ENCODE measurements at regions not wholly inside any gene's neighbourhood (a gene's known extent, or its start where the extent isn't known, plus 50 kb on each side); places are given as distances from the start of the nearest gene placed in this dataset.

DNA sequence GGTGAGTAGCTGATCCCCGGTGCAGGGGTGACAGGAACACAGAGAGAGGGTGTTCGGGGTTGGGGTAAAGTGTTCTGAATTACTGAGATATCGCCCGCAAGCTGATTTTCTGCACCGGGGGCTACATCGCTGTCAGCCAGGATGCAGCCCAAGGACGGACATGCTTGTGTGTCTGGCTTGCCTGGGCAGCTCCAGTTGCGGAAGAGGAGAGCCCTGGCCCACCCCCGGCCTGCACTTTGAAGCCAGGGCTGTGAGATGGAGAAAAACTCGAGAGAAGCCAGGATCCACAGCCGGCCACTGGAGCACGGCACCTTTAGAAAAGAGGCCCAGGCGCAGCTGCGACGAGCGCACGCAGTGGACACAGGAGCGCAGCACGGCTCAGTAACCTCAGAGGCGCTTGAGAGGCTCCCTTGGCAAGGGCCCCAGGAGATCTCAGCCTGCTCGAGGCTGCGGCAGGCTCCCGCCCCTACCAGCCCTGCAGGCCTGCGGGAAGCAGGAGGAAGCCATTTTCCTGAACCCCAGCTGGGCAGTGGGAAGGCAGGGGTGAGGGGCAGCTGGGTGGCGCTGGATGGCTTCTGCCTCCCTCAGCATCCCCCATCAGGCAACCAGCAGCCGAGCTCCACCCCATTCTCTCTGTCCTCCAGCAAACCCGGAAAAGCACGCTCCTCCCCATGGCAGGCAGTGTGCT, 59.2 kb downstream of the C9orf50 start:
- Histone ChIP-seq H3K9ac (ENCODE audit: low read depth, low read length) (peak overlapping the region; percentile 43; the same call in 1 of the 2 replicates), H3K27ac (ENCODE audit: low read length) (no peak overlapping the region), H3K4me3 (ENCODE audit: low read length) (no peak overlapping the region), H3K9me3 (ENCODE audit: insufficient read depth, low read depth, low read length) (no peaks in the 10 kb centered on the region), H3K27me3 (ENCODE audit: insufficient read depth, low read length) (no peaks in the 10 kb centered on the region; the same call in 1 of the 2 replicates), H3K4me1 (ENCODE audit: insufficient read depth, low read length) (peaks cover 24% of the 10 kb centered on the region), H3K36me3 (ENCODE audit: insufficient read depth, low read depth, low read length) (no peaks in the 10 kb centered on the region)

GRCh38 chr9:129560881-129561306, 60.0 kb downstream of the C9orf50 start:
- Histone ChIP-seq H3K9me3 (ENCODE audit: insufficient read depth, low read depth, low read length) (no peaks in the 10 kb centered on the region), H3K4me1 (ENCODE audit: insufficient read depth, low read length) (peaks cover 30% of the 10 kb centered on the region)

DNA sequence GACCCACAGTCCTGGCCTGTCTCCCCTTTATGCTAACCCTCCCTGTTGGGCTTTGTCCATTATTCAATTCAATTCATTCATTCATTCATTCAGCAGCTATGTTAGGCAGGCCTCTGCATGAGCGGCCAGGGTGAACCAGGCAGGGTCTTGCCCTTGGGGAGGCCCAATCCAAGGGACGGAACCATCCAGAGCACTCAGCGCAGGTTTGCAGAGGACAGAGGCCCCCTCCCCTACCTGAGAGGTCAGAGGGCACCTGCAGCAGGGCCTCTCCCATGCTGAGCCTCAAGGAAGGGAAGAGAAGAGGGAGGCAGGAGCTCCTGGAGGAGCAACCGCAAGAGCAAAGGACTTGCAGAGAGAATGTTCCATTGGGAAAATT, 61.4 kb downstream of the C9orf50 start:
- Histone ChIP-seq H3K9ac (ENCODE audit: low read depth, low read length) (no peak overlapping the region), H3K4me1 (ENCODE audit: insufficient read depth, low read length) (peaks cover 30% of the 10 kb centered on the region)

More at GRCh38 chr9:129560881-129561306, 60.0 kb downstream of the C9orf50 start:
- Histone ChIP-seq H3K36me3 (ENCODE audit: insufficient read depth, low read depth, low read length) (no peaks in the 10 kb centered on the region), H3K4me3 (ENCODE audit: low read length) (no peak overlapping the region), H3K27ac (ENCODE audit: low read length) (no peak overlapping the region), H3K27me3 (ENCODE audit: insufficient read depth, low read length) (no peaks in the 10 kb centered on the region; the same call in 1 of the 2 replicates), H3K9ac (ENCODE audit: low read depth, low read length) (no peak overlapping the region)

DNA sequence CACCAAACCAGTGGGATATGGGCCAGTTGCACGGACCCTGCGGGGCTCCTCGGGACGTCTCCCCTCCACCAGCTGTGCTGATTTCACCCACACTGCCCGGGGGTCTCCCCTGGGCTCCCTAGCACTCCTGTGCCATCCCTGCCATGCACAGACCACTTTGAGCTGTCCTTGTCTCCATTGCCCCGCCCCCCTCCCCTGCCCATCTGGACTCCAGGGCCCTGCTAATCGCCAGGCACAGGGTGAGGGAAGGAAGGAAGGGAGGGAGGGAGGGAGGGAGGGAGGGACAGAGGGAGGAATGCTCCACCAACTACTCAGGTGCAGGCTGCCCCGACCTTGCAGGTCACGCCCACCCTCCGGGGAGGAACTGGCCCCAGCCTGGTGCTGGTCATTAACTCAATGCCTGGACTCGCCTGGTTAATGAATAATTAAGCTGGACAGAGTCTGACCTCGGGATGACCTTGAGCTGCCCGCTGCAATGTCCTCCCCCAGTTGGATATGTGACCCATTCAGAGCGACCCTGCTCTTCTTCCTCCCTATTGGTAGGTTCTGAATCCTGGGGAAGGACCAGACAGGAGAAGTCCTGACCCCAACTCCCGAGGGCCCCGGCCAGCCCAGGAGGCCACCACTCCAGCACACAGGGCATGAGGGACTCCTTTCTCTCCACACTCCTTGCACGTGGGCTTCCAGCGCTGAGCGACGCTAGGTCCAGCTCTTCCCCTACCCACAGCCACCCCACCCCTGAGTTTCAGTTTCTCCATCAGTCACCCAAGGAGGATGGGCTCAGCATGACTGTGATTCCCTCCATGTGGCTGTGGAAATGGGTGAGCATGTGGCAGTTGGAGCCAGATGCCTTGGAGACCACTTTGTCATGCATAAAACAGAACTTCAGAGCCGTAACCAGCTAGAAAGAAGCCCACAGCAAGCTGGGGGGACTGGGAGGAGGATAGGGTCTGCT, 62.1 kb downstream of the C9orf50 start:
- Histone ChIP-seq H3K4me1 (ENCODE audit: insufficient read depth, low read length) (peaks cover 30% of the 10 kb centered on the region), H3K9me3 (ENCODE audit: insufficient read depth, low read depth, low read length) (no peaks in the 10 kb centered on the region), H3K27me3 (ENCODE audit: insufficient read depth, low read length) (no peaks in the 10 kb centered on the region; the same call in 1 of the 2 replicates), H3K9ac (ENCODE audit: low read depth, low read length) (peak overlapping the region; percentile 79; the same call in 1 of the 2 replicates), H3K36me3 (ENCODE audit: insufficient read depth, low read depth, low read length) (no peaks in the 10 kb centered on the region), H3K27ac (ENCODE audit: low read length) (peak overlapping the region; percentile 87), H3K4me3 (ENCODE audit: low read length) (peak overlapping the region; percentile 7; the same call in 1 of the 2 replicates)

More for the DNA sequence above, 61.4 kb downstream of the C9orf50 start:
- Histone ChIP-seq H3K27ac (ENCODE audit: low read length) (peak overlapping the region; percentile 18), H3K36me3 (ENCODE audit: insufficient read depth, low read depth, low read length) (no peaks in the 10 kb centered on the region), H3K9me3 (ENCODE audit: insufficient read depth, low read depth, low read length) (no peaks in the 10 kb centered on the region), H3K4me3 (ENCODE audit: low read length) (no peak overlapping the region), H3K27me3 (ENCODE audit: insufficient read depth, low read length) (no peaks in the 10 kb centered on the region; the same call in 1 of the 2 replicates)

DNA sequence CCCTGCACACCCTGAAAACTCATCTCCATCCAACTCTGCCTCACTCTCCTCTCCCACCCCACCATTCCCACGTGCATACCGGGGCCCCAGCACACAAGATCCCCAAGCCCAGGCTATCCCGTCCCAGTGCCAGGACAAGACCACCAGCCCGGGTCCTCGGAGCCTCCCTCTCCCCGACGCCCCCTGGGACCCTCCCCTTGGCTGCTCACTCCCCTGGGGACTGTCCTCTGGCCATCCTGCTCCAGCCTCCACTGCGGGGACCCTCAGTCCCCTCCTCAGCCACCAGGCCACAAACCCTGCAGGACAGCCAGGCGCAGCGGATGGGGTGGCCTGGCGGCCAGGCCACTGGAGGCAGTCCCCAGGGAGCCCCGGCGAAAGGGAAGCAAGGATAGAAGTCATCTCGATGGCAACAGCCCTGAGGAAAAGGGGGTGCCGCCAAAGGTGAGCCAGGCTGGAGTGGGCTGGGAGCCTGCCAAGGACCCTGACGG, 62.8 kb downstream of the C9orf50 start:
- no peaks in the 10 kb centered on the region for H3K9me3 ChIP-seq (ENCODE audit: insufficient read depth, low read depth, low read length)
- peak overlapping the region; percentile 67; the same call in 1 of the 2 replicates for H3K4me3 ChIP-seq (ENCODE audit: low read length)
- H3K27ac ChIP-seq (ENCODE audit: low read length) = peak overlapping the region; percentile 87
- H3K9ac ChIP-seq (ENCODE audit: low read depth, low read length) = peak overlapping the region; percentile 79; the same call in 1 of the 2 replicates
- H3K4me1 ChIP-seq (ENCODE audit: insufficient read depth, low read length) = peaks cover 30% of the 10 kb centered on the region
- H3K27me3 ChIP-seq (ENCODE audit: insufficient read depth, low read length) = no peaks in the 10 kb centered on the region; the same call in 1 of the 2 replicates
- H3K36me3 ChIP-seq (ENCODE audit: insufficient read depth, low read depth, low read length) = no peaks in the 10 kb centered on the region

- Histone ChIP-seq H3K36me3 (ENCODE audit: insufficient read depth, low read depth, low read length) (no peaks in the 10 kb centered on the region), H3K9ac (ENCODE audit: low read depth, low read length) (peak overlapping the region; percentile 88), H3K27ac (ENCODE audit: low read length) (peak overlapping the region; percentile 87), H3K9me3 (ENCODE audit: insufficient read depth, low read depth, low read length) (no peaks in the 10 kb centered on the region), H3K4me3 (ENCODE audit: low read length) (peak overlapping the region; percentile 67), H3K27me3 (ENCODE audit: insufficient read depth, low read length) (no peaks in the 10 kb centered on the region; the same call in 1 of the 2 replicates), H3K4me1 (ENCODE audit: insufficient read depth, low read length) (peaks cover 30% of the 10 kb centered on the region)
These were observed 63.5 kb downstream of the C9orf50 start for GRCh38 chr9:129557192-129558036.

DNA sequence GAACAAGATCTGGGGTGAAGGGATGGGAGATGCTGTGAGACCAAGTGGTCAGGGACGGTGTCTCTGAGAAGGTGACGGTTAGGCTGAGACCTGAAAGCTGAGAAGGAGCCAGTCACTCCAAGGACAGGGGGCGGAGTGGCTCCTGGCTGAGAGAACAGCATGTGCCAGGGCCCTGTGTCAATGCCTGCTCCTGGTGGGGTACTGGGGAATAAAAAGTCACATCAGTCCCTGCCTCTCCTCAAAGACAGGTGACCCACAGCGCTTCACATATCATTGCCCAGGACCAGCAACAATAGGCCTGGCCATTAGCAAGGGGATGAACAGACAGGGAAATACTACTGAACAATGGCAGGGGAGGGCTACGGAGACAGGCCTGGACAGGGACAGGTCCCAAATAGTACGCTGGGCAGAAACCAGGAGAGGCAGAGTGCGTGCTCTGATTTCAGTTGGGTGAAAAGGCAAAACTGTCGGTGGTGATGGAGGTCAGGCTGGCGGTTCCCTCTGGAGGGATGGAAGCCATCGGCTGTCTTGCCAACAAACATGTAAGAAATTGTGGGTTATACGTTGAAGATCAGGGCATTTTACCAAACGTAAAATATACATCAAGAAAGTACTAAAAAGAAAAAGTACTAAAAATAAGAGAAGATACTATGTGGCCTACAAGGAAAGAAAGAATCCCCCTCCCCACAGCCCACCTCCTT, 64.3 kb downstream of the C9orf50 start:
- no peaks in the 10 kb centered on the region for H3K36me3 ChIP-seq (ENCODE audit: insufficient read depth, low read depth, low read length)
- peaks cover 6% of the 10 kb centered on the region for H3K27me3 ChIP-seq (ENCODE audit: insufficient read depth, low read length)
- H3K9me3 ChIP-seq (ENCODE audit: insufficient read depth, low read depth, low read length) = no peaks in the 10 kb centered on the region
- H3K4me3 ChIP-seq (ENCODE audit: low read length) = peak overlapping the region; percentile 67
- H3K4me1 ChIP-seq (ENCODE audit: insufficient read depth, low read length) = peaks cover 27% of the 10 kb centered on the region
- peak overlapping the region; percentile 88 for H3K9ac ChIP-seq (ENCODE audit: low read depth, low read length)
- H3K27ac ChIP-seq (ENCODE audit: low read length) = peak overlapping the region; percentile 87

- H3K27ac ChIP-seq (ENCODE audit: low read length) = no peak overlapping the region
- peaks cover 16% of the 10 kb centered on the region for H3K27me3 ChIP-seq (ENCODE audit: insufficient read depth, low read length)
- no peak overlapping the region for H3K9ac ChIP-seq (ENCODE audit: low read depth, low read length)
- H3K9me3 ChIP-seq (ENCODE audit: insufficient read depth, low read depth, low read length) = no peaks in the 10 kb centered on the region
- H3K4me3 ChIP-seq (ENCODE audit: low read length) = no peak overlapping the region
- peaks cover 27% of the 10 kb centered on the region for H3K4me1 ChIP-seq (ENCODE audit: insufficient read depth, low read length)
- no peaks in the 10 kb centered on the region for H3K36me3 ChIP-seq (ENCODE audit: insufficient read depth, low read depth, low read length)
These were observed 65.2 kb downstream of the C9orf50 start for GRCh38 chr9:129555512-129556215.

DNA sequence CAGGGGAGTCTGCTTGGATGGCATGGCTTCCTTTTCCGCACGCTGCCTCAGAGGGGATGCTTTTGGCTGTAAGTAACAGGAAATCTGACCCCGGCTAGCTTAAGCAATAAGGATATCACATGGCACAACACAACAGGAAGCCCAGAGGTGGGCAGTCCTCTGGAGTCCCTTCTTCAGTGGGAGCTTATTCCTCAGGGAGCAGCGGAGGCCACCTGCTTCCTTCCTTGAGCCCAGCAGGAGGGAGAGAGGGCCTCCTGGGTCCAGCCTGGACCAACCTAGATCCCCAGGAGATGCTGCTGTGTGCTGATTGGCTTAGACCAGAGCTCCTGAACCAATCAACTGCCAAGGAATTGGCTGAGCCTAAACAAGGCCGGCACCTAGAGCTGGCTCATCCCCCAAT, 66.3 kb downstream of the C9orf50 start:
- Histone ChIP-seq H3K4me1 (ENCODE audit: insufficient read depth, low read length) (peaks cover 26% of the 10 kb centered on the region), H3K9ac (ENCODE audit: low read depth, low read length) (no peak overlapping the region), H3K9me3 (ENCODE audit: insufficient read depth, low read depth, low read length) (no peaks in the 10 kb centered on the region), H3K27me3 (ENCODE audit: insufficient read depth, low read length) (peaks cover 26% of the 10 kb centered on the region), H3K27ac (ENCODE audit: low read length) (no peak overlapping the region), H3K4me3 (ENCODE audit: low read length) (no peak overlapping the region), H3K36me3 (ENCODE audit: insufficient read depth, low read depth, low read length) (no peaks in the 10 kb centered on the region)

DNA sequence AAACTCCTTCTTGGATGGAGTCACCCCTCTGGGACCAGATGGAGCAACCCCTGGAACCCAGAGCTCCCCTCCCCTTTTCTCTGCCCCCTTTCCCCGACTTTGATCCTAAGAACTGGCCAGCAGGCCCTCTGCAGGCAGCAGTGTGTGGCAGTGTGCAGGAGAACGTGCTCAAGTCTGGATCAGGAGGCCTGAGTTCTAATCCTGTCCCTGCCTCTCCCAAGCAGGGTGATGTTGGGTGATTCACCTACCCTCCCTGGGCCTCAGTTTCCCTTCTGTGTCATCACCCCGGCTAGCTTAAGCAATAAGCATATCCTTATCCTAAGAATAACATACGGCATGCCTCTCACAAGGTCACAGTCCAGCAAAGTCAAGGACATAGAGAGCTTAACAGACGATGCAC, 67.6 kb downstream of the C9orf50 start:
- Histone ChIP-seq H3K9me3 (ENCODE audit: insufficient read depth, low read depth, low read length) (no peaks in the 10 kb centered on the region), H3K4me1 (ENCODE audit: insufficient read depth, low read length) (peaks cover 15% of the 10 kb centered on the region), H3K27ac (ENCODE audit: low read length) (no peak overlapping the region), H3K27me3 (ENCODE audit: insufficient read depth, low read length) (peaks cover 39% of the 10 kb centered on the region), H3K4me3 (ENCODE audit: low read length) (no peak overlapping the region), H3K36me3 (ENCODE audit: insufficient read depth, low read depth, low read length) (no peaks in the 10 kb centered on the region), H3K9ac (ENCODE audit: low read depth, low read length) (no peak overlapping the region)
